ENCODE measurements at regions not wholly inside any gene's neighbourhood (a gene's known extent, or its start where the extent isn't known, plus 50 kb on each side); places are given as distances from the start of the nearest gene placed in this dataset.
"Not testable (repeated sequence)": the region's sequence is repeated elsewhere in the genome, so short reads cannot be mapped to it uniquely, and the experiment has no call there.

DNA sequence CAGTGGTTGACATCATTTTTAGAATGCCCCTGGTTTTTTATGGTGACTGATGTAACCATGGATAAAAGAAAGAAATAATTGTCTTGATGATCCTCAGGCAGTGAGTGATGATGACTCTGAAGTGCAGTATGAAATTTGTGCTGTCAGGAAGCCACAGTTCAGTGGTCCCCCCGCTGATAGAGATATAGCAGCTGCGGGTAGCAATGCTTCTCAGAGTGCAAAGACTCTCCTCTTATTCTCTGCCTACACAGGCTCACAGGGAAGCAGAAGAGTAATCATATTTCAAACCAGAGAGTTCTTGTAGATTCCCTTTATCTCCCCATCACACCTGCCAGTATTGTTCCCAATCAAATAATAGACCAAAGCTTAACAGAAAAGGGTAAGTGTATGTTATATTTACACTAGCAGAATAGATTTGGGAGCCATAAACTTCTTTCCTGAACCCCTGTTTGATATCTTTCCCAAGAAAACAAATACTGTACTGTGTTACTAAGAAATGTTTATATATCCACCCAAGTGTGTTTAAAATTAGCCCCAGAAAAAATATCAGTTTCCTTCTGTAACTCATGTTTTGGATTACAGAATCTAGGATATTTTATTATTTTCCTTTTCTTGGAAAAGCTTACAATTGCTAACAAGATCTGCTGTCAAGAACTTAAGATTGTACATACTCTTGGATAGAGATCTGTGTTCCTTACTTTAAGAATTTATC is 1817.4 kb upstream of the FLRT2 start:
- ATAC-seq (ENCODE audit: poor library complexity) (no peak), DNase-seq (no peak)
- TF ChIP-seq CTCF (IDR thresholded peaks at IDR 0.05) = no peak
- Mint-ChIP-seq H3K27me3 (no peaks in the 10 kb centered on the region), H3K36me3 (ENCODE audit: low read depth) (no peaks in the 10 kb centered on the region), H3K4me1 (ENCODE audit: low read depth) (no peaks in the 10 kb centered on the region), H3K4me3 (no peak overlapping the region), H3K9me3 (peaks cover 6% of the 10 kb centered on the region), H3K27ac (no peak overlapping the region)
- Histone ChIP-seq H3K9me3 (ENCODE audit: control insufficient read depth in 1 of 2, insufficient read depth in 1 of 2, low read length in 2 of 2) (no peaks in the 10 kb centered on the region), H3K36me3 (ENCODE audit: insufficient read depth, low read length) (no peaks in the 10 kb centered on the region), H3K4me1 (ENCODE audit: insufficient read depth, low read length) (no peaks in the 10 kb centered on the region), H3K4me3 (ENCODE audit: low read length) (no peak overlapping the region), H3K27me3 (ENCODE audit: control insufficient read depth in 1 of 2, insufficient read depth in 2 of 2, low read length in 2 of 2) (no peaks in the 10 kb centered on the region), H3K27ac (ENCODE audit: low read depth in 1 of 2, low read length in 2 of 2) (no peak overlapping the region)
- intact Hi-C loops (cut with DNase I, micrococcal nuclease) = no loop called here
- POLR2A ChIA-PET = no interaction called here
- CTCF ChIA-PET = no interaction called here

GRCh38 chr14:83713732-83714131 is 1816.2 kb upstream of the FLRT2 start:
- DNase-seq (no peak), ATAC-seq (ENCODE audit: poor library complexity) (no peak)
- H3K9me3 ChIP-seq (ENCODE audit: control insufficient read depth in 1 of 2, insufficient read depth in 1 of 2, low read length in 2 of 2) = no peaks in the 10 kb centered on the region
- Mint-ChIP-seq H3K36me3 (ENCODE audit: low read depth) (no peaks in the 10 kb centered on the region), H3K27ac (no peak overlapping the region), H3K27me3 (no peaks in the 10 kb centered on the region), H3K4me1 (ENCODE audit: low read depth) (no peaks in the 10 kb centered on the region), H3K4me3 (no peak overlapping the region), H3K9me3 (peaks cover 5% of the 10 kb centered on the region)
- ChIA-PET CTCF (no interaction called here), POLR2A (no interaction called here)
- H3K4me3 ChIP-seq (ENCODE audit: low read length) = no peak overlapping the region
- TF ChIP-seq CTCF (IDR thresholded peaks at IDR 0.05) = no peak
- no peaks in the 10 kb centered on the region for H3K27me3 ChIP-seq (ENCODE audit: control insufficient read depth in 1 of 2, insufficient read depth in 2 of 2, low read length in 2 of 2)
- H3K36me3 ChIP-seq (ENCODE audit: insufficient read depth, low read length) = no peaks in the 10 kb centered on the region
- no peaks in the 10 kb centered on the region for H3K4me1 ChIP-seq (ENCODE audit: insufficient read depth, low read length)
- H3K27ac ChIP-seq (ENCODE audit: low read depth in 1 of 2, low read length in 2 of 2) = no peak overlapping the region
- intact Hi-C loops (cut with DNase I, micrococcal nuclease) = no loop called here

DNA sequence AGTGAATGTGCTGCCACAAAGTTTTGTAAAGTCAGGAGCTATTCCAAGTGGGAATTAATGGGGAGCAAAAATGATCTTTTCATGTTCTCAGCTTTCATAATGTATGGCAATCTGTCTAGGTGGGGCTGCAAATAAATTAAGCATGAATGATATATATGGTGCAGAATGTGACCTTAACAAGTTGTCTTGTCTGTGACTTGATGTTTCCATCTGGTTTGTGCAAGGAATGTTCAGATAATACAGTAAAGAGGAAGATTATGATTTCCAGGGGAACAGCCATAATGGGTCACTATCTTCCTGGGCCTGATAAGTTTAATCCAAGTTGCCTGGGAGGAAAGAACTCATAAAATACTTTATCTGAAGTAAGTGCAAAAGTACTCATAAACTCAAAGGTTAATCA is 1815.8 kb upstream of the FLRT2 start:
- Mint-ChIP-seq H3K9me3 (peaks cover 4% of the 10 kb centered on the region), H3K4me1 (ENCODE audit: low read depth) (no peaks in the 10 kb centered on the region), H3K4me3 (no peak overlapping the region), H3K36me3 (ENCODE audit: low read depth) (no peaks in the 10 kb centered on the region), H3K27me3 (no peaks in the 10 kb centered on the region), H3K27ac (no peak overlapping the region)
- H3K27ac ChIP-seq (ENCODE audit: low read depth in 1 of 2, low read length in 2 of 2) = no peak overlapping the region
- intact Hi-C loops (cut with DNase I, micrococcal nuclease) = no loop called here
- no peak for TF ChIP-seq CTCF (IDR thresholded peaks at IDR 0.05)
- H3K4me3 ChIP-seq (ENCODE audit: low read length) = no peak overlapping the region
- CTCF ChIA-PET = no interaction called here
- POLR2A ChIA-PET = no interaction called here
- no peaks in the 10 kb centered on the region for H3K27me3 ChIP-seq (ENCODE audit: control insufficient read depth in 1 of 2, insufficient read depth in 2 of 2, low read length in 2 of 2)
- DNase-seq (no peak), ATAC-seq (ENCODE audit: poor library complexity) (no peak)
- no peaks in the 10 kb centered on the region for H3K9me3 ChIP-seq (ENCODE audit: control insufficient read depth in 1 of 2, insufficient read depth in 1 of 2, low read length in 2 of 2)
- H3K36me3 ChIP-seq (ENCODE audit: insufficient read depth, low read length) = no peaks in the 10 kb centered on the region
- no peaks in the 10 kb centered on the region for H3K4me1 ChIP-seq (ENCODE audit: insufficient read depth, low read length)

DNA sequence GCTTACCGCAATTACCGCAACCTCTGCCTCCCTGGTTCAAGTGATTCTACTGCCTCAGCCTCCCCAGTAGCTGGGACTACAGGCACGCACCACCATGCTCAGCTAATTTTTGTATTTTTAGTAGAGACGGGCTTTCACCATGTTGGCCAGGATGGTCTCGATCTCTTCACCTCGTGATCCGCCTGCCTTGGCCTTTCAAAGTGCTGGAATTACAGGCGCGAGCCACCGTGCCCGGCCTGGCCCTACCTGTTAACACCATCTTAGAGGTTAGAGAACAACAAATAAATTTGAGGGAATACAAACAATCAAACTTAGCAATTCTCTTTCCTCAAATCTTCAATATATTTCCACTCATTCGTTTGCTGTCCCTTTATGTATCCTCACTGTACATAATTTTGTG is 1810.5 kb upstream of the FLRT2 start:
- H3K4me3 Mint-ChIP-seq; H3K9me3 Mint-ChIP-seq; H3K4me3 ChIP-seq (ENCODE audit: low read length); H3K36me3 ChIP-seq (ENCODE audit: insufficient read depth, low read length); H3K27me3 Mint-ChIP-seq; H3K36me3 Mint-ChIP-seq (ENCODE audit: low read depth); H3K27ac Mint-ChIP-seq; CTCF ChIA-PET; POLR2A ChIA-PET; H3K27ac ChIP-seq (ENCODE audit: low read depth in 1 of 2, low read length in 2 of 2); ATAC-seq (ENCODE audit: poor library complexity); H3K4me1 Mint-ChIP-seq (ENCODE audit: low read depth); H3K9me3 ChIP-seq (ENCODE audit: control insufficient read depth in 1 of 2, insufficient read depth in 1 of 2, low read length in 2 of 2); H3K27me3 ChIP-seq (ENCODE audit: control insufficient read depth in 1 of 2, insufficient read depth in 2 of 2, low read length in 2 of 2); DNase-seq; intact Hi-C loops (cut with DNase I, micrococcal nuclease); H3K4me1 ChIP-seq (ENCODE audit: insufficient read depth, low read length): not testable (repeated sequence)

All from CD4-positive, alpha-beta T cell (primary cell).